Small intestine (tissue), 7 donors: ENCODE measurements at regions not wholly inside any gene's neighbourhood (a gene's known extent, or its start where the extent isn't known, plus 50 kb on each side); places are given as distances from the start of the nearest gene placed in this dataset.

Source experiments
- DNase-seq, 2 donors: peaks; one replicate each; pipeline versions ENCODE4 v3.0.0 to v3.0.0-alpha.2; 2013
- FAIRE-seq: peaks from 2 replicates; lab custom pipeline; 2012; peaks lifted over from hg19 to GRCh38; lab: Jason Lieb, UNC
- H3K27ac ChIP-seq, 3 donors: one replicate each; pipeline ENCODE4 v1.5.1; 2013; ENCODE audit warnings: low read length in 2 of 3, mild to moderate bottlenecking in 2 of 3, control low read depth in 1 of 3, inconsistent platforms in 1 of 3, low read depth in 1 of 3, moderate library complexity in 1 of 3
- H3K27me3 ChIP-seq, 3 donors: one replicate each; pipeline ENCODE4 v1.6.1; 2013; ENCODE audit warnings: low read length in 3 of 3, inconsistent platforms in 1 of 3; ENCODE audit not compliant: control insufficient read depth in 3 of 3, insufficient read depth in 3 of 3
- H3K36me3 ChIP-seq, 3 donors: one replicate each; pipeline ENCODE4 v1.6.1; 2013; ENCODE audit warnings: low read length in 3 of 3, inconsistent platforms in 1 of 3, low read depth in 1 of 3, mild to moderate bottlenecking in 1 of 3, moderate library complexity in 1 of 3; ENCODE audit not compliant: control insufficient read depth in 3 of 3, insufficient read depth in 2 of 3
- H3K4me1 ChIP-seq, 3 donors: one replicate each; pipeline ENCODE4 v1.6.1; 2013; ENCODE audit warnings: low read length in 2 of 3, inconsistent platforms in 1 of 3, low read depth in 1 of 3, mild to moderate bottlenecking in 1 of 3, moderate library complexity in 1 of 3; ENCODE audit not compliant: control insufficient read depth in 3 of 3, insufficient read depth in 2 of 3
- H3K4me3 ChIP-seq, 3 donors: one replicate each; pipeline ENCODE4 v1.5.1; 2013; ENCODE audit warnings: low read length in 3 of 3, control low read depth in 1 of 3, inconsistent platforms in 1 of 3, low read depth in 1 of 3, mild to moderate bottlenecking in 1 of 3, moderate library complexity in 1 of 3
- H3K9me3 ChIP-seq, 2 donors: one replicate each; pipeline ENCODE4 v1.6.1; 2013; ENCODE audit warnings: low read depth in 1 of 2, low read length in 1 of 2; ENCODE audit not compliant: control insufficient read depth in 2 of 2, insufficient read depth in 1 of 2
- WGBS, 3 donors: extraction: QIAGEN DNeasy Blood & Tissue Kit; methylation state at CpG; one replicate each; pipeline ENCODE4 v1.1.7; 2013; 5-methylcytosine and 5-hydroxymethylcytosine counted together
- donor health status: healthy with polysubstance abuse.
- donor health status: control.
- donor health status: control.
- donor health status: Bipolar disorder and iron deficiency.
- donor health status: healthy.

DNA sequence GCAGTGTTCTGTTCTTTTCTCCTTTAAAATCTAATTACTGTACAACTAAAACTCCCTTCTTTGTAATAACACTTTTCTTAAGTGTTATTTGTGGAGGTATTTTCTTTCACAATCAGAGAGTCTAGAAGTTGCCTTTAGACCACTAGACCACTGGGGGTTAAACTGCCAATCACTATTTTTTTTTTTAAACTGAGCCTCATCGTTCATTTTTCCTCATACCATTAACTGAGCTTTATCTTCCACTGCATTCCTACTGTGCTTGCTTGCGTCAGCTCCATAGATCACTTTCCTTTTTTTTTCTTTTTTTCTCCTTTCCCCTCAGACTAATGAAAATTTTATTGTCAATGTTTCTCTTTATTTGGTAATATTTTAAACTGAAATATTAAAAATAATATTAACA is 310.6 kb downstream of the PDHA2 start:
- Histone ChIP-seq H3K27ac (no peak overlapping the region), H3K27me3 (no peaks in the 10 kb centered on the region), H3K36me3 (no peaks in the 10 kb centered on the region), H3K9me3 (no peaks in the 10 kb centered on the region), H3K4me1 (no peaks in the 10 kb centered on the region), H3K4me3 (no peak overlapping the region)
- FAIRE-seq (no peak), DNase-seq (no peak)
- 23 to 46% (median 38%) methylated on average over 2 of the region's 2 CpGs for WGBS, 3 donors

DNA sequence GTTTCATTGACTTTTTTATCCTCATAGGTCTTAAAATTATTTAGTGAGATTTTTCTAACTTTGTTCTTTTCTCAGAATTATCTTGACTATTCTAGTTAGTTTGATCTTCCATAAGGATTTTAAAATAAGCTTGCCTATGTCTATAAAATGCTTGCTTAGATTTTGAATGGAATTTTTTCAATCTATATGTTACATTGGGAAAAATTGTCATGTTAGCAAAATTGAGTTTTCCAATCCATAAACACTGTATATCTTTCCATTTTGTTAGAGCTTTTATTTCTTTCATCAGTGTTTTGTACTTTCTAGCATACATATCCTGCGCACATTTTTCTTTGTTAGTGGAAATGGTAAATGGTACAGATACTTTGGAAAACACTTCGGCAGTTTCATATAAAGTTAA is 312.9 kb downstream of the PDHA2 start:
- H3K27ac ChIP-seq: no peak overlapping the region
- H3K36me3 ChIP-seq: no peaks in the 10 kb centered on the region
- H3K4me1 ChIP-seq: no peaks in the 10 kb centered on the region
- DNase-seq (no peak), FAIRE-seq (no peak)
- no peaks in the 10 kb centered on the region for H3K27me3 ChIP-seq
- WGBS, 3 donors: 89 to 97% (median 92%) methylated on average over 2 of the region's 2 CpGs
- no peaks in the 10 kb centered on the region for H3K9me3 ChIP-seq
- no peak overlapping the region for H3K4me3 ChIP-seq

DNA sequence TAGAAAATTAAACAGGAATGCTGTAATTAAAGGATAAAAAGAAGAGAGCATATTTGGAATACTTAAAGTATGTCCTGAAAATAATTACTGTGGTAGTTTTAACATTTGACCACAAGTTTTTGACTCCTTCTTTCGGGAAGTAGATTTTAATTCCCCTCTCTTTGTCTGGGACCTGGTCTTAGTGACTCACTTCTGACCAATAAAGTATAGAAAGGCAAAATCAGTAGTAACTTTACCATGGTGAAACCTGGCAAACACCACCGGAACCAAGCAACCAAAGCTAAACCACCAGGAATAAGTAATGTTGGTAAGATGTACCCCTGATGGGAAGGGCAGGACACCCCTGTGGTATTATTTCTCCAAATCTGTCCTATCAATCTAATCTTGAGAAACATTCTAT is 314.8 kb downstream of the PDHA2 start:
- Histone ChIP-seq H3K36me3 (no peaks in the 10 kb centered on the region), H3K27me3 (no peaks in the 10 kb centered on the region), H3K4me3 (no peak overlapping the region), H3K9me3 (no peaks in the 10 kb centered on the region), H3K4me1 (no peaks in the 10 kb centered on the region), H3K27ac (no peak overlapping the region)
- FAIRE-seq (no peak), DNase-seq (no peak)
- WGBS, 3 donors: 76 to 89% (median 81%) methylated on average over 2 of the region's 2 CpGs

DNA sequence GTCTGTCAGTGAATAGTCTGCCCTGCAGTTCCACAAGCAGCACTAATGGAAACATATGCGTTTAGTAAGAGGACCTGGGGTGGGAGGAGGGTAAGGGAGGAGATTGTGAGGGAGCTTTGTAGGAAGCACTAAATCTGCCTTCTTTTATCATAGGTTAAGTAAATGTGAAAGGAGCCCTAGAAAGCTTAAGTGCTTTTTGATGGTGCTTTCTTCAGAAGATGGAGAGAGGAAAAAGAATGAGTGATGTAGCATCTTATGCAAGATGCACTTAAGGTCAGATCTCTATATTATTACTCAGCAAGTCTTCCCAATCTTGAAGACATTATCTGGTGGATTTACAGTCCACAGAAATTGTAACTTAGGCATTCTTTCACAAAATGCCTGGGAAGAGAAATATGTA is 322.7 kb downstream of the PDHA2 start:
- Histone ChIP-seq H3K9me3 (no peaks in the 10 kb centered on the region), H3K4me1 (no peaks in the 10 kb centered on the region), H3K4me3 (no peak overlapping the region), H3K27me3 (no peaks in the 10 kb centered on the region), H3K36me3 (no peaks in the 10 kb centered on the region), H3K27ac (no peak overlapping the region)
- WGBS, 3 donors: 56 to 69% (median 61%) methylated on average over 1 of the region's 1 CpG
- FAIRE-seq: no peak
- DNase-seq: no peak

DNA sequence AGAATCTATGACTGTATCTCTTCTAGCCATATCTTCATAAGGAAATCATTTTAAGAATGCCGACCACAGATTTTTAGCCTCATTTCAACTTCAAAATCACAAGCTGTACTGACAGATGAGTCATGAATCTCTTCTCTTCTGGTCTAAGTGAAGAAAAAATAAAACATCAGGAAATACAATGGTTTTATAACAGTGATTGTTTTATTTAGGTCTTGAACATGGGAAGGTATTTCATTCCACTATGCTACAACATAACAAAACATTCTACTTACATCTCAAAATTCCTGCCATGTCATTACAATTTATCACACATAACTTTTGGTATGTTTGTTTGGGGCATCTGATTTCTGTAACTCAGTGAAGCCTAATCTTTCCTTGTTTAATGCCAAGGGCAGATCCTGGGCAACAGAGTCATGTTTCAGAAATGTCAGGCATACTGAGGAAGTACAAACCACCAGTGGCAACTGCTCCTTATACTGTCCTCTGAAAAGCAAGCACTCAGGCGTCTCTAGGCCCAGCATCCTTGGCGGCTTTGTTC is 325.0 kb downstream of the PDHA2 start:
- no peaks in the 10 kb centered on the region for H3K9me3 ChIP-seq
- DNase-seq: no peak
- 86 to 90% (median 89%) methylated on average over 3 of the region's 3 CpGs for WGBS, 3 donors
- no peaks in the 10 kb centered on the region for H3K4me1 ChIP-seq
- no peaks in the 10 kb centered on the region for H3K36me3 ChIP-seq
- FAIRE-seq: no peak
- no peak overlapping the region for H3K27ac ChIP-seq
- H3K4me3 ChIP-seq: no peak overlapping the region
- no peaks in the 10 kb centered on the region for H3K27me3 ChIP-seq

DNA sequence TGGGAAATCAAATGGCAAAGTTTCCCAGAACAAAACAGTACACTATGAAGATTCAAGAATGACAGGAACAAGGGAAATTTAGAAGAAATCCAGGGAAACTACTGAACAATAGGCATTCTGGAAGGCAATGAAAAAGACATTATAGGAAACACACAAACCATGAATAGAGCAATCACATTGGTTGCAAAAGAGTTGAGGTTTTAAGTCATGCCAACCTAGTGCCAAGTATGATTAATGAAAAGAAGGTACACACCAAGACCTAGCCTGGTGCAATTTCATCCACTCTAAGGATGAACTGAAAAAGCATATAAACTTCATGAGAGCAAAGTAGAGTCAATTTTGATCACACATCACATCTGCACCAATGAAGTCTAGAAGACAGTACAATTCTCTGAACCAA is 326.9 kb downstream of the PDHA2 start:
- Histone ChIP-seq H3K27me3 (no peaks in the 10 kb centered on the region), H3K27ac (no peak overlapping the region), H3K4me1 (no peaks in the 10 kb centered on the region), H3K9me3 (peaks cover 0 to 8% of the 10 kb centered on the region in 2 donors), H3K4me3 (no peak overlapping the region), H3K36me3 (no peaks in the 10 kb centered on the region)
- FAIRE-seq: no peak
- no peak for DNase-seq

DNA sequence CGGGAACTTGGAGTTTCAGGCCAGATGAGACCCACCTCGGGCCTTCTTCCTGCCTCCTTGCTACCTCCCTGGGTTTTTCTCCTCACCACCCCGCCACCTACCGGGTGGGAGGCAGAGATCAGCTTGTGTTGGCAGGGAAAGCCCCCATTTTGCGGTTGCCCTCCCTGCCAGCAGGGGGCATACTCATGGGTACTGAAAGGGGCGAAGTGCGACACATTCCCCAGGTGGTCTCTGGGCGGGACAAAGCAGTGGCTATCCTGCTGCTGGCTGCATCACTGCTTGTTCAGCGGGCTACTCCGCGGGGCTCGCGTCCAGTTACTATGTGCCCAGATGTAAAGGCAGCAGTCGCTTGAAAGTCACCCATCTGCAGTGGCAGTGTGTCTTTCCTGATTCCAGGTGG is 330.3 kb downstream of the PDHA2 start:
- FAIRE-seq (no peak), DNase-seq (no peak)
- Histone ChIP-seq H3K4me3 (no peak overlapping the region), H3K36me3 (no peaks in the 10 kb centered on the region), H3K27ac (no peak overlapping the region), H3K4me1 (no peaks in the 10 kb centered on the region), H3K27me3 (no peaks in the 10 kb centered on the region), H3K9me3 (peaks cover 0 to 8% of the 10 kb centered on the region in 2 donors)
- 90 to 96% (median 94%) methylated on average over 14 of the region's 14 CpGs for WGBS, 3 donors

DNA sequence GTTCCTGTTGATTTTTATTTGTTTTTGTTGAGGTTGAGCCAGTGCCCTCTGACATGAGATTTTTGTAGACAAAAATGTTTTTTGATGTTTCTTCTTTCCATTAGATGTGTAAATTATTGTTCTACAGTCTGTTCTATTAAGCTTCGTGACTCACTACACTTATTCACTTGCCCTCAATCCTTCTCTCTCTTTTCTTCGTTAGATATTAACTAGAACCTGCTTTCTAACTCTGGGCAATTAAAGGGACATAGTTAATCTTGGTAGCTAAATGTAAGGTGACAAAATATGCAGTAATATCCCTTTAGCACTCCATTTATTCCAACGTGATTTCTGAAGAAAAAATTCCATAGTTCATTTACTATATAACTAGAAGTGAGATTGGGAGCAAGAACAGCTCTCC is 333.9 kb downstream of the PDHA2 start:
- FAIRE-seq: no peak

DNA sequence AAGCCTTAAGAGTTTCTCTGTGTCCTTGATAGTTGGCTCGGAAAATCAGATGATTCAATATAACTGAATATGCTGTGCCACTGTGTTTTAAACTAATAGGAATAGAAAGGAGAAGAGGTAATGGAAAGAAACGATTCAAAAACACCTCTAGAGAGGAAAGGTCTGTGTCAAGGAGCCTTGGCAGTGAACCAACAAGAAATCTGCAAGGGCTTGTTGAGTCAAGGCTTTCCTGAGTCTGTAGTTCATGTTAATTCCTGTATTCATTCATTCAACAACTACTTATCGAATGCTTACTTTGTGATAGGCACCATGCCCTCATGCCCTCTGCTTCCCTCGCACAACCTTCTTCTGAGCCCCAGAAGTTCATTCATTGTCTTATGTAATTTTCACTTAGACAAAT is 336.0 kb downstream of the PDHA2 start:
- Histone ChIP-seq H3K4me1 (no peaks in the 10 kb centered on the region), H3K27ac (no peak overlapping the region), H3K27me3 (no peaks in the 10 kb centered on the region), H3K36me3 (no peaks in the 10 kb centered on the region), H3K9me3 (no peaks in the 10 kb centered on the region), H3K4me3 (no peak overlapping the region)
- DNase-seq (no peak), FAIRE-seq (no peak)
- WGBS, 3 donors: 66 to 75% (median 66%) methylated on average over 4 of the region's 4 CpGs

More for the DNA sequence above, 333.9 kb downstream of the PDHA2 start:
- no peak for DNase-seq
- WGBS, 3 donors: 33 to 67% (median 36%) methylated on average over 3 of the region's 3 CpGs
- Histone ChIP-seq H3K9me3 (peaks cover 0 to 8% of the 10 kb centered on the region in 2 donors), H3K4me1 (no peaks in the 10 kb centered on the region), H3K36me3 (no peaks in the 10 kb centered on the region), H3K4me3 (no peak overlapping the region), H3K27me3 (no peaks in the 10 kb centered on the region), H3K27ac (no peak overlapping the region)
